ENCODE measurements at regions not wholly inside any gene's neighbourhood (a gene's known extent, or its start where the extent isn't known, plus 50 kb on each side); places are given as distances from the start of the nearest gene placed in this dataset.

DNA sequence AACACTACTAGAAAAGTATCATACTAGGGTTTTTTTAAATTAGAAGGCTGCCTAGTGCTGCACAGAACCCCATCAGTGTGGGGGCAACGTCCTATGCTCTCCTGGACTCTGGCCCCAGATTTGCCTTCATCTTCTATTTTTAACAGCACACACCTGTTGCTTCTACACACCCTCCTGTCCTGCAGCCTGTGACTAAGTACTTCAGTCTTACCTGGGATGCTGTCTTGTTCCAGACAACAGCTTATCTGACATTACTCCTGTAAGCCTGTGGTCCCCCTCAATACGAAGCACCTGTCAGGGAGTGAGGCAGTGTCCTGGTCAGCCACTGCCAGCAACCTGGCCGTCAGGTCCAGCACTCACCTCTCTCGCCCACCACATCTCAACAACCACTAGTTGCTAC is 247.6 kb upstream of the PSMD7 start:
- no peak overlapping the region for H2AK9ac ChIP-seq (replicated peaks; ENCODE audit: low read depth, low read length, poor library complexity)
- H3K27ac ChIP-seq (ENCODE audit: insufficient read depth, low read length), result no peak overlapping the region
- H3K36me3 ChIP-seq (ENCODE audit: control insufficient read depth, insufficient read depth, low read length), result no peaks in the 10 kb centered on the region
- no peaks in the 10 kb centered on the region for H3K27me3 ChIP-seq (ENCODE audit: control insufficient read depth, insufficient read depth, low read length)
- H3K9me1 ChIP-seq (ENCODE audit: insufficient read depth, low read length), result no peaks in the 10 kb centered on the region
- H3K18ac ChIP-seq (ENCODE audit: low read depth, low read length), result no peak overlapping the region
- H3K9me3 ChIP-seq (ENCODE audit: control insufficient read depth, insufficient read depth, low read length), result no peaks in the 10 kb centered on the region
- no peak for DNase-seq
- ChIA-PET POLR2A (ENCODE audit: unreplicated experiment) (no interaction called here), CTCF (interaction anchor here (1.4 kb wide), 1 partner anchor 16 kb away, joined by 3 read pairs; no protein-coding TSS in a partner anchor)
- H2BK20ac ChIP-seq (ENCODE audit: low read depth, low read length), result no peak overlapping the region
- 30% methylated on average over 2 of the region's 4 CpGs; no CpG with 5 or more reads in 1 of the 2 experiments for WGBS, 2 experiments (ENCODE audit: extremely low coverage in 2 of 2, insufficient read length in 1 of 2)
- intact Hi-C loops (cut with micrococcal nuclease), result no loop called here
- BruUV-seq (replicated peaks), result no TSS peak
- no peak overlapping the region for H4K91ac ChIP-seq (ENCODE audit: insufficient read depth, low read depth, low read length)
- no peak overlapping the region for H3K4me2 ChIP-seq (ENCODE audit: low read depth, low read length)
- H2AFZ ChIP-seq (replicated peaks; ENCODE audit: low read length, poor library complexity), result no peak overlapping the region
- TF ChIP-seq FOS (IDR thresholded peaks at IDR 0.05; ENCODE audit: low read depth, low read length), result no peak
- TF ChIP-seq NFE2L2 (IDR thresholded peaks at IDR 0.05; ENCODE audit: low read depth, low read length), result no peak
- no peak for TF ChIP-seq BHLHE40 (IDR thresholded peaks at IDR 0.05; ENCODE audit: low read depth, low read length)
- no peak for TF ChIP-seq SMC3 (IDR thresholded peaks at IDR 0.05; ENCODE audit: low read depth, low read length)
- TF ChIP-seq, protein P1, sequence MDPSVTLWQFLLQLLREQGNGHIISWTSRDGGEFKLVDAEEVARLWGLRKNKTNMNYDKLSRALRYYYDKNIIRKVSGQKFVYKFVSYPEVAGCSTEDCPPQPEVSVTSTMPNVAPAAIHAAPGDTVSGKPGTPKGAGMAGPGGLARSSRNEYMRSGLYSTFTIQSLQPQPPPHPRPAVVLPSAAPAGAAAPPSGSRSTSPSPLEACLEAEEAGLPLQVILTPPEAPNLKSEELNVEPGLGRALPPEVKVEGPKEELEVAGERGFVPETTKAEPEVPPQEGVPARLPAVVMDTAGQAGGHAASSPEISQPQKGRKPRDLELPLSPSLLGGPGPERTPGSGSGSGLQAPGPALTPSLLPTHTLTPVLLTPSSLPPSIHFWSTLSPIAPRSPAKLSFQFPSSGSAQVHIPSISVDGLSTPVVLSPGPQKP (IDR thresholded peaks at IDR 0.05; ENCODE audit: borderline replicate concordance, low read depth, low read length), result no peak
- H3K4me3 ChIP-seq (ENCODE audit: insufficient read depth, low read depth, low read length), result no peak overlapping the region
- H3K14ac ChIP-seq (replicated peaks; ENCODE audit: low read depth, low read length), result no peak overlapping the region
- H2BK15ac ChIP-seq (ENCODE audit: low read depth, low read length), result no peak overlapping the region
- no peak overlapping the region for H2BK120ac ChIP-seq (ENCODE audit: low read depth, low read length)
- no peak overlapping the region for H4K8ac ChIP-seq (ENCODE audit: low read depth in 2 of 2, low read length in 2 of 2)
- H3K79me1 ChIP-seq (ENCODE audit: low read depth in 1 of 2, low read length in 2 of 2), result no peaks in the 10 kb centered on the region
- no peaks in the 10 kb centered on the region for H3K4me1 ChIP-seq (ENCODE audit: control insufficient read depth, insufficient read depth, low read length)
- no peak overlapping the region for H2AK5ac ChIP-seq (ENCODE audit: low read depth, low read length)
- H3K23ac ChIP-seq (ENCODE audit: low read depth, low read length), result no peak overlapping the region
- no peaks in the 10 kb centered on the region for H4K20me1 ChIP-seq (ENCODE audit: insufficient read depth, low read length)
- H3K9ac ChIP-seq (ENCODE audit: low read depth, low read length), result no peak overlapping the region
- in situ Hi-C loops (cut with MboI; ENCODE audit: low sequenced_read_pairs), result no loop called here
- H4K5ac ChIP-seq (ENCODE audit: low read depth, low read length), result no peak overlapping the region
- no peak overlapping the region for H2BK5ac ChIP-seq (ENCODE audit: low read depth, low read length, poor library complexity, severe bottlenecking)
- ATAC-seq (ENCODE audit: low read depth), result no peak
- no peak overlapping the region for H3K56ac ChIP-seq (ENCODE audit: extremely low read depth, insufficient read depth, low read length)
- no peak overlapping the region for H3K4ac ChIP-seq (ENCODE audit: low read depth, low read length)
- dilution Hi-C loops (cut with HindIII; ENCODE audit: low sequenced_read_pairs, unreplicated experiment), result no loop called here
